ENCODE measurements at regions not wholly inside any gene's neighbourhood (a gene's known extent, or its start where the extent isn't known, plus 50 kb on each side); places are given as distances from the start of the nearest gene placed in this dataset.
A peak's percentile ranks its signal among the peaks of the same experiment; 100 is the strongest.

- TF ChIP-seq, protein P1, sequence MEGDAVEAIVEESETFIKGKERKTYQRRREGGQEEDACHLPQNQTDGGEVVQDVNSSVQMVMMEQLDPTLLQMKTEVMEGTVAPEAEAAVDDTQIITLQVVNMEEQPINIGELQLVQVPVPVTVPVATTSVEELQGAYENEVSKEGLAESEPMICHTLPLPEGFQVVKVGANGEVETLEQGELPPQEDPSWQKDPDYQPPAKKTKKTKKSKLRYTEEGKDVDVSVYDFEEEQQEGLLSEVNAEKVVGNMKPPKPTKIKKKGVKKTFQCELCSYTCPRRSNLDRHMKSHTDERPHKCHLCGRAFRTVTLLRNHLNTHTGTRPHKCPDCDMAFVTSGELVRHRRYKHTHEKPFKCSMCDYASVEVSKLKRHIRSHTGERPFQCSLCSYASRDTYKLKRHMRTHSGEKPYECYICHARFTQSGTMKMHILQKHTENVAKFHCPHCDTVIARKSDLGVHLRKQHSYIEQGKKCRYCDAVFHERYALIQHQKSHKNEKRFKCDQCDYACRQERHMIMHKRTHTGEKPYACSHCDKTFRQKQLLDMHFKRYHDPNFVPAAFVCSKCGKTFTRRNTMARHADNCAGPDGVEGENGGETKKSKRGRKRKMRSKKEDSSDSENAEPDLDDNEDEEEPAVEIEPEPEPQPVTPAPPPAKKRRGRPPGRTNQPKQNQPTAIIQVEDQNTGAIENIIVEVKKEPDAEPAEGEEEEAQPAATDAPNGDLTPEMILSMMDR (IDR thresholded peaks at IDR 0.05): peak; percentile 96
- TF ChIP-seq EZH2 (IDR thresholded peaks at IDR 0.05) (no peak), EZH2phosphoT487 (IDR thresholded peaks at IDR 0.05) (no peak)
Measured at GRCh38 chr9:13427587-13427986, 148.1 kb upstream of the MPDZ start.
